Nephron progenitor cell (in vitro differentiated cells): ENCODE measurements at regions not wholly inside any gene's neighbourhood (a gene's known extent, or its start where the extent isn't known, plus 50 kb on each side); places are given as distances from the start of the nearest gene placed in this dataset.

Experiments used
- DNase-seq: peaks from one replicate; pipeline ENCODE4 v3.0.0; 2021
- H3K27ac Mint-ChIP-seq: 2 replicates; pipeline ENCODE4 v1.8.0; 2021; ENCODE audit warnings: mild to moderate bottlenecking, moderate library complexity, mixed read lengths
- H3K27me3 Mint-ChIP-seq: 2 replicates; pipeline ENCODE4 v1.8.0; 2021; ENCODE audit warnings: mild to moderate bottlenecking, low read depth, mixed read lengths; ENCODE audit not compliant: poor library complexity
- H3K36me3 Mint-ChIP-seq: 2 replicates; pipeline ENCODE4 v1.8.0; 2021; ENCODE audit warnings: low read depth, mixed read lengths
- H3K4me1 Mint-ChIP-seq: 2 replicates; pipeline ENCODE4 v1.8.0; 2021; ENCODE audit warnings: mixed read lengths
- H3K4me3 Mint-ChIP-seq: 2 replicates; pipeline ENCODE4 v1.8.0; 2021; ENCODE audit warnings: mild to moderate bottlenecking, moderate library complexity, mixed read lengths
- H3K9me3 Mint-ChIP-seq: 2 replicates; pipeline ENCODE4 v1.8.0; 2021; ENCODE audit warnings: mild to moderate bottlenecking, moderate library complexity, mixed read lengths
- TF ChIP-seq, protein P1 (sequence below): fragments of 200-600 bp; sonication (generic); IDR thresholded peaks from 2 replicates; pipeline ENCODE4 v1.5.0; 2021; ENCODE audit warnings: antibody characterized with exemption

- Mint-ChIP-seq H3K4me3 (no peak overlapping the region), H3K36me3 (peaks cover 5% of the 10 kb centered on the region), H3K4me1 (no peaks in the 10 kb centered on the region), H3K9me3 (peaks cover 29% of the 10 kb centered on the region), H3K27me3 (no peaks in the 10 kb centered on the region), H3K27ac (no peak overlapping the region)
- TF ChIP-seq, protein P1, sequence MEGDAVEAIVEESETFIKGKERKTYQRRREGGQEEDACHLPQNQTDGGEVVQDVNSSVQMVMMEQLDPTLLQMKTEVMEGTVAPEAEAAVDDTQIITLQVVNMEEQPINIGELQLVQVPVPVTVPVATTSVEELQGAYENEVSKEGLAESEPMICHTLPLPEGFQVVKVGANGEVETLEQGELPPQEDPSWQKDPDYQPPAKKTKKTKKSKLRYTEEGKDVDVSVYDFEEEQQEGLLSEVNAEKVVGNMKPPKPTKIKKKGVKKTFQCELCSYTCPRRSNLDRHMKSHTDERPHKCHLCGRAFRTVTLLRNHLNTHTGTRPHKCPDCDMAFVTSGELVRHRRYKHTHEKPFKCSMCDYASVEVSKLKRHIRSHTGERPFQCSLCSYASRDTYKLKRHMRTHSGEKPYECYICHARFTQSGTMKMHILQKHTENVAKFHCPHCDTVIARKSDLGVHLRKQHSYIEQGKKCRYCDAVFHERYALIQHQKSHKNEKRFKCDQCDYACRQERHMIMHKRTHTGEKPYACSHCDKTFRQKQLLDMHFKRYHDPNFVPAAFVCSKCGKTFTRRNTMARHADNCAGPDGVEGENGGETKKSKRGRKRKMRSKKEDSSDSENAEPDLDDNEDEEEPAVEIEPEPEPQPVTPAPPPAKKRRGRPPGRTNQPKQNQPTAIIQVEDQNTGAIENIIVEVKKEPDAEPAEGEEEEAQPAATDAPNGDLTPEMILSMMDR = no peak
- DNase-seq = no peak
Observed at GRCh38 chr18:55838319-55838718, 250.3 kb upstream of the TCF4 start.

DNA sequence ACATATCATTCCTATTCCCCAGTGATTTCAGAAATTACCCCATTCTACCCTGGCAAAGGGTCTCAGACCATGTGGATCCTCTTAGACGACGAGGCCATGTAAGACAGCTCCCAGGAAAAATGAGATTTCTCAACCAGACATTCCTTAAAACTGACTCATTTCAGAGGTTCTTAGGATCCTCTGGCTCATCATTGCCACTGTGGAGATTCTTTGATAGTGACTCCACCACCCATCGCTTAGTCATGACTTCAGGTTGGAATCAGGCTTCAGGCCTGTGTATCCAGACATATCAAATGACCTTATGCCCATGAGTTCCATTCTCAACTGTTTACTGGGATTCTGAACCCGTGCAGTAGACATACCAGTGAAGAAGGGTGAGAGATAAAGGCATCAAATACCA, 245.6 kb upstream of the TCF4 start:
- peaks cover 6% of the 10 kb centered on the region for H3K9me3 Mint-ChIP-seq
- TF ChIP-seq, protein P1 = no peak
- no peak for DNase-seq
- no peak overlapping the region for H3K4me3 Mint-ChIP-seq
- H3K27me3 Mint-ChIP-seq = no peaks in the 10 kb centered on the region
- no peaks in the 10 kb centered on the region for H3K36me3 Mint-ChIP-seq
- H3K4me1 Mint-ChIP-seq = peaks cover 9% of the 10 kb centered on the region
- no peak overlapping the region for H3K27ac Mint-ChIP-seq

- Mint-ChIP-seq H3K27ac (no peak overlapping the region), H3K4me1 (peaks cover 9% of the 10 kb centered on the region)
- TF ChIP-seq, protein P1 = no peak
Observed at GRCh38 chr18:55830544-55830943, 242.6 kb upstream of the TCF4 start.

DNA sequence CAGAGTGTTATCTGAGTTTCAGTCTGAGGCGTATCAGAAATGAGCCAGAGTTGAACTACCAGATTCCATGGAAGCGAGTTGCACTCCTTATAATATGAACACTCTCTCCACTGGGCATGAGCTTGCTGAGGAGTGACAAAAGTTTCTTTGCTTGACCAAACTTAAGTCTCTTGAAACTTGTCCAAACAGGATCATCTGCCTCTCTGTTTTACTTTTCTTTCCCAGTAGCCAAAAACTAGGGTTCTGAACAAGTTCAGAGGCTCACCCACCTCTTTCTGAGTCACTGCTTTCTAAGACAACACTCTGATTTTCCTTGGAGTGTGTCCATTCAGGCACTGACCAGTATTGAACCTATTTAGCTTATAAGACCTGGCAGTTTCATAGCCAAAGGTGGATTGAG, 233.2 kb upstream of the TCF4 start:
- Mint-ChIP-seq H3K4me1 (peaks cover 12% of the 10 kb centered on the region), H3K9me3 (peaks cover 4% of the 10 kb centered on the region), H3K4me3 (no peak overlapping the region), H3K36me3 (no peaks in the 10 kb centered on the region), H3K27me3 (no peaks in the 10 kb centered on the region), H3K27ac (peak overlapping the region; percentile 77)
- DNase-seq = no peak
- TF ChIP-seq, protein P1 = no peak

More at GRCh38 chr18:55830544-55830943, 242.6 kb upstream of the TCF4 start:
- Mint-ChIP-seq H3K36me3 (no peaks in the 10 kb centered on the region), H3K4me3 (no peak overlapping the region), H3K9me3 (peaks cover 6% of the 10 kb centered on the region), H3K27me3 (no peaks in the 10 kb centered on the region)
- no peak for DNase-seq

DNA sequence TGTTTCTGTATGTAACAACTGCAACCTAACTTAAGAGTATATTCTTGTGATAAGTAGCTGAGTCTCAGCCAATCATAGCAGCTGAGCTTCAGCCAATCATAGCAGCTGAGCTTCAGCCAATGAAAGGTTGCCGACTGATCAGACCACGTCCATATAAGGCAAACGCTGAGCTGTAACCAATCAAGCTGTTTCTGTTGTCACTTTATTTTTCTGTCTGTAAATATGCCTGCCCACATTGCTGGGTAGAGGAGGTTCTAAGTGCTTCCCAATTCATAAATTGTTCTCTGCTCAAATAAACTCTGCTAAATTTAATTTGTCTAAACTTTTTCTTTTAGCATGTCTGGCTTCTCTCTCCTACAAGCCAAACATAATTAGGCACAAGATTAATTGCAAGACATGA, 231.5 kb upstream of the TCF4 start:
- no peaks in the 10 kb centered on the region for H3K27me3 Mint-ChIP-seq
- no peak for DNase-seq
- TF ChIP-seq, protein P1 = no peak
- no peak overlapping the region for H3K27ac Mint-ChIP-seq
- no peaks in the 10 kb centered on the region for H3K36me3 Mint-ChIP-seq
- H3K4me3 Mint-ChIP-seq = no peak overlapping the region
- peaks cover 12% of the 10 kb centered on the region for H3K4me1 Mint-ChIP-seq
- H3K9me3 Mint-ChIP-seq = no peaks in the 10 kb centered on the region

GRCh38 chr18:55818284-55818683, 230.3 kb upstream of the TCF4 start:
- Mint-ChIP-seq H3K4me1 (peaks cover 12% of the 10 kb centered on the region), H3K4me3 (no peak overlapping the region), H3K36me3 (no peaks in the 10 kb centered on the region), H3K9me3 (no peaks in the 10 kb centered on the region), H3K27ac (no peak overlapping the region), H3K27me3 (no peaks in the 10 kb centered on the region)
- no peak for DNase-seq
- TF ChIP-seq, protein P1 = no peak
